SK-N-SH (cell line): ENCODE measurements at regions not wholly inside any gene's neighbourhood (a gene's known extent, or its start where the extent isn't known, plus 50 kb on each side); places are given as distances from the start of the nearest gene placed in this dataset.

Experiments used
- CTCF ChIA-PET: fragments of 300-600, 350-600 bp; formaldehyde crosslinking; extraction: SDS; loops from one replicate; lab custom pipeline; 2021; lab: Yijun Ruan, JAX
- POLR2A ChIA-PET: fragments of 350-600 bp; sonication (Branson Sonifier 250); formaldehyde crosslinking; extraction: SDS; loops from one replicate; lab custom pipeline; 2020; ENCODE audit warnings: antibody characterized with exemption, inconsistent platforms; lab: Yijun Ruan, JAX
- DNase-seq: peaks from one replicate; pipeline ENCODE4 v3.0.0; 2012
- H2AFZ ChIP-seq: fragments of 200-600 bp; sonication (generic); 2 replicates; pipeline ENCODE4 v1.8.1; 2016; ENCODE audit warnings: antibody characterized with exemption, mild to moderate bottlenecking, low read depth
- H3F3A ChIP-seq: fragments of 200-600 bp; sonication (generic); replicated peaks from 2 replicates; pipeline ENCODE3; 2016; ENCODE audit warnings: antibody characterized with exemption, mild to moderate bottlenecking; ENCODE audit not compliant: insufficient read depth
- H3K27ac ChIP-seq, 2 experiments: fragments of 200-500 bp in 1 of 2; fragments of 200-600 bp in 1 of 2; sonication (Bioruptor generic) in 1 of 2; sonication (generic), shearing (Covaris generic) in 1 of 2; 2 replicates each; pipeline versions ENCODE4 v1.5.1 to v1.6.1; 2014 to 2016; ENCODE audit warnings: low read depth in 2 of 2, inconsistent platforms in 1 of 2, low read length in 1 of 2, mild to moderate bottlenecking in 1 of 2, mixed read lengths in 1 of 2
- H3K27me3 ChIP-seq: fragments of 200-600 bp; sonication (generic), shearing (Covaris generic); 2 replicates; pipeline ENCODE4 v1.6.1; 2016; ENCODE audit warnings: mixed run types; ENCODE audit not compliant: insufficient read depth
- H3K36me3 ChIP-seq, 2 experiments: fragments of 200-500 bp in 1 of 2; fragments of 200-600 bp in 1 of 2; sonication (Bioruptor generic) in 1 of 2; sonication (generic) in 1 of 2; replicated peaks in 1 of 2; 2 replicates each; pipeline versions ENCODE3 to v1.5.1; 2014 to 2016; ENCODE audit warnings: low read length in 1 of 2, mild to moderate bottlenecking in 1 of 2; ENCODE audit not compliant: insufficient read depth in 2 of 2, control insufficient read depth in 1 of 2
- H3K4me1 ChIP-seq, 2 experiments: fragments of 200-500 bp in 1 of 2; fragments of 200-600 bp in 1 of 2; sonication (Bioruptor generic) in 1 of 2; sonication (generic), shearing (Covaris generic) in 1 of 2; 2 replicates each; pipeline versions ENCODE4 v1.5.1 to v1.6.1; 2014 to 2016; ENCODE audit warnings: low read depth in 1 of 2, low read length in 1 of 2, mixed run types in 1 of 2; ENCODE audit not compliant: insufficient read depth in 2 of 2, control insufficient read depth in 1 of 2
- H3K4me2 ChIP-seq: fragments of 200-600 bp; sonication (generic), shearing (Covaris generic); 2 replicates; pipeline ENCODE4 v1.6.1; 2017; ENCODE audit warnings: mixed run types
- H3K4me3 ChIP-seq, 2 experiments: fragments of 200-500 bp in 1 of 2; fragments of 200-600 bp in 1 of 2; sonication (Bioruptor generic) in 1 of 2; sonication (generic), shearing (Covaris generic) in 1 of 2; 2 replicates each; pipeline versions ENCODE4 v1.5.1 to v1.8.1; 2014 to 2016; ENCODE audit warnings: low read depth in 2 of 2, inconsistent platforms in 1 of 2, low read length in 1 of 2, mild to moderate bottlenecking in 1 of 2, mixed read lengths in 1 of 2, moderate library complexity in 1 of 2
- H3K79me2 ChIP-seq: fragments of 200-600 bp; sonication (generic); 2 replicates; pipeline ENCODE4 v1.8.1; 2017; ENCODE audit warnings: mild to moderate bottlenecking; ENCODE audit not compliant: insufficient read depth
- H3K9ac ChIP-seq: fragments of 200-600 bp; sonication (generic); 2 replicates; pipeline ENCODE4 v1.6.1; 2017; ENCODE audit warnings: mixed run types
- H3K9me2 ChIP-seq: fragments of 200-600 bp; sonication (generic); 2 replicates; pipeline ENCODE4 v1.6.1; 2017; ENCODE audit warnings: mixed run types
- H3K9me3 ChIP-seq: fragments of 200-600 bp; sonication (generic); 2 replicates; pipeline ENCODE4 v1.6.1; 2017; ENCODE audit warnings: mixed run types, mild to moderate bottlenecking, moderate library complexity
- H4K20me1 ChIP-seq: fragments of 200-600 bp; sonication (generic); 2 replicates; pipeline ENCODE4 v1.6.1; 2017; ENCODE audit warnings: mild to moderate bottlenecking, mixed run types; ENCODE audit not compliant: insufficient read depth
- CHD2 ChIP-seq: fragments of 150-350 bp; IDR thresholded peaks from 2 replicates; pipeline ENCODE4 v1.6.1; 2018; ENCODE audit warnings: low read length; ENCODE audit not compliant: partially characterized antibody
- ELF1 ChIP-seq: IDR thresholded peaks from 2 replicates; pipeline ENCODE4 v1.4.0; 2012
- FOXM1 ChIP-seq: IDR thresholded peaks from 2 replicates; pipeline ENCODE4 v1.4.0; 2012; ENCODE audit warnings: low read depth, mild to moderate bottlenecking
- GABPA ChIP-seq: IDR thresholded peaks from 2 replicates; pipeline ENCODE4 v1.4.0; 2012; ENCODE audit warnings: low read depth, mild to moderate bottlenecking
- GATA2 ChIP-seq: sonication (generic); formaldehyde crosslinking; IDR thresholded peaks from 2 replicates; pipeline ENCODE4 v1.5.0; 2020; ENCODE audit warnings: mild to moderate bottlenecking, missing genetic modification reagents
- JUND ChIP-seq: IDR thresholded peaks from 2 replicates; pipeline ENCODE4 v1.4.0; 2012
- MXI1 ChIP-seq: IDR thresholded peaks from 2 replicates; pipeline ENCODE4 v1.6.1; 2012; ENCODE audit warnings: mild to moderate bottlenecking, low read depth, low read length, improper control_type of control experiment
- NFIC ChIP-seq: IDR thresholded peaks from 2 replicates; pipeline ENCODE4 v1.4.0; 2012; ENCODE audit warnings: borderline replicate concordance
- POLR2AphosphoS5 ChIP-seq: IDR thresholded peaks from 2 replicates; pipeline ENCODE4 v1.6.1; 2012; ENCODE audit warnings: low read depth, low read length
- RAD21 ChIP-seq: IDR thresholded peaks from 2 replicates; pipeline ENCODE4 v1.6.1; 2012; ENCODE audit warnings: mild to moderate bottlenecking, low read length
- RFX5 ChIP-seq: IDR thresholded peaks from 2 replicates; pipeline ENCODE4 v1.6.1; 2012; ENCODE audit warnings: mild to moderate bottlenecking, improper control_type of control experiment, low read length
- RXRA ChIP-seq: IDR thresholded peaks from 2 replicates; pipeline ENCODE4 v1.4.0; 2012; ENCODE audit warnings: low read depth, mild to moderate bottlenecking, borderline replicate concordance
- SIN3A ChIP-seq: IDR thresholded peaks from 2 replicates; pipeline ENCODE4 v1.6.1; 2012; ENCODE audit warnings: low read depth, mild to moderate bottlenecking, low read length, moderate library complexity, borderline replicate concordance
- SMC3 ChIP-seq: IDR thresholded peaks from 2 replicates; pipeline ENCODE4 v1.6.1; 2012; ENCODE audit warnings: low read depth, low read length, improper control_type of control experiment
- TAF1 ChIP-seq: IDR thresholded peaks from 2 replicates; pipeline ENCODE4 v1.6.1; 2012; ENCODE audit warnings: low read depth, mild to moderate bottlenecking, low read length, moderate library complexity, borderline replicate concordance
- TEAD4 ChIP-seq: IDR thresholded peaks from 2 replicates; pipeline ENCODE4 v1.4.0; 2012; ENCODE audit warnings: mild to moderate bottlenecking, borderline replicate concordance; ENCODE audit not compliant: insufficient read depth
- WGBS: methylation state at CpG from one replicate; pipeline ENCODE4 v1.1.6; 2017; ENCODE audit warnings: low lambda C conversion rate; 5-methylcytosine and 5-hydroxymethylcytosine counted together
- TF ChIP-seq, protein P1 (sequence below): fragments of 150-350 bp; IDR thresholded peaks from 2 replicates; pipeline ENCODE4 v1.6.1; 2017; ENCODE audit warnings: antibody characterized with exemption, low read length, low read depth, borderline replicate concordance
- TF ChIP-seq, protein P2 (sequence below): IDR thresholded peaks from 2 replicates; pipeline ENCODE4; 2012
- TF ChIP-seq, protein P3 (sequence below): IDR thresholded peaks from 2 replicates; pipeline ENCODE4 v1.4.0; 2012; ENCODE audit warnings: low read depth, borderline replicate concordance

DNA sequence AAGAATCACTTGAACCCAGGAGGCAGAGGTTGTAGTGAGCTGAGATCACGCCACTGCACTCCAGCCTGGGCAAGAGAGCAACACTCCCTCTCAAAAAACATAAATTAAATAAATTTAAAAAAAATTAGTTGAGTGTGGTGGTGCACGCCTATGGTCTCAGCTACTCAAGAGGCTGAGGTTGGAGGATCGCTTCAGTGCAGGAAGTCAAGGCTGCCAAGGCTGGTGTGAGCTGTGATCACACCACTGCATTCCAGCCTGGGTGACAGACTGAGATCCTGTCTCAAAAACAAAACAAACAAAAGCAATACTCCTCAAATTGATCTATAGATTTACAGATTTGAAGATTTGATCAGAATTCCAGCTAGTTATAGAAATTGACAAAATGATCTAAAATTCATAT is 92.7 kb upstream of the RESF1 start:
- Histone ChIP-seq H3K4me2 (no peak overlapping the region), H3K9me2 (no peaks in the 10 kb centered on the region)
- TF ChIP-seq TEAD4 (no peak), TAF1 (no peak), RXRA (no peak), CHD2 (no peak), GABPA (no peak), JUND (no peak), SMC3 (no peak), MXI1 (no peak), FOXM1 (no peak), POLR2AphosphoS5 (no peak), RAD21 (no peak), ELF1 (no peak), GATA2 (CRISPR knock-in tag) (no peak), SIN3A (no peak), NFIC (no peak)
- TF ChIP-seq, protein P1, sequence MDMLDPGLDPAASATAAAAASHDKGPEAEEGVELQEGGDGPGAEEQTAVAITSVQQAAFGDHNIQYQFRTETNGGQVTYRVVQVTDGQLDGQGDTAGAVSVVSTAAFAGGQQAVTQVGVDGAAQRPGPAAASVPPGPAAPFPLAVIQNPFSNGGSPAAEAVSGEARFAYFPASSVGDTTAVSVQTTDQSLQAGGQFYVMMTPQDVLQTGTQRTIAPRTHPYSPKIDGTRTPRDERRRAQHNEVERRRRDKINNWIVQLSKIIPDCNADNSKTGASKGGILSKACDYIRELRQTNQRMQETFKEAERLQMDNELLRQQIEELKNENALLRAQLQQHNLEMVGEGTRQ: no peak
- TF ChIP-seq, protein P2, sequence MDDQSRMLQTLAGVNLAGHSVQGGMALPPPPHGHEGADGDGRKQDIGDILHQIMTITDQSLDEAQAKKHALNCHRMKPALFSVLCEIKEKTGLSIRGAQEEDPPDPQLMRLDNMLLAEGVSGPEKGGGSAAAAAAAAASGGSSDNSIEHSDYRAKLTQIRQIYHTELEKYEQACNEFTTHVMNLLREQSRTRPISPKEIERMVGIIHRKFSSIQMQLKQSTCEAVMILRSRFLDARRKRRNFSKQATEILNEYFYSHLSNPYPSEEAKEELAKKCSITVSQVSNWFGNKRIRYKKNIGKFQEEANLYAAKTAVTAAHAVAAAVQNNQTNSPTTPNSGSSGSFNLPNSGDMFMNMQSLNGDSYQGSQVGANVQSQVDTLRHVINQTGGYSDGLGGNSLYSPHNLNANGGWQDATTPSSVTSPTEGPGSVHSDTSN: no peak
- TF ChIP-seq, protein P3, sequence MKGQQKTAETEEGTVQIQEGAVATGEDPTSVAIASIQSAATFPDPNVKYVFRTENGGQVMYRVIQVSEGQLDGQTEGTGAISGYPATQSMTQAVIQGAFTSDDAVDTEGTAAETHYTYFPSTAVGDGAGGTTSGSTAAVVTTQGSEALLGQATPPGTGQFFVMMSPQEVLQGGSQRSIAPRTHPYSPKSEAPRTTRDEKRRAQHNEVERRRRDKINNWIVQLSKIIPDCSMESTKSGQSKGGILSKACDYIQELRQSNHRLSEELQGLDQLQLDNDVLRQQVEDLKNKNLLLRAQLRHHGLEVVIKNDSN: no peak
- TF ChIP-seq, all 33 proteins: peak for 0
- Histone ChIP-seq H3K79me2 (no peaks in the 10 kb centered on the region), H3K9me3 (no peaks in the 10 kb centered on the region), H2AFZ (no peak overlapping the region), H3K4me1 (no peaks in the 10 kb centered on the region; a peak in 1 of 4 replicates), H4K20me1 (no peaks in the 10 kb centered on the region), H3K36me3 (no peaks in the 10 kb centered on the region), H3F3A (no peaks in the 10 kb centered on the region), H3K4me3 (no peak overlapping the region), H3K9ac (no peak overlapping the region), H3K27me3 (no peaks in the 10 kb centered on the region), H3K27ac (no peak overlapping the region)
- WGBS: 75% methylated on average over 3 of the region's 3 CpGs
- ChIA-PET POLR2A (no interaction called here), CTCF (no interaction called here)
- no peak for DNase-seq

DNA sequence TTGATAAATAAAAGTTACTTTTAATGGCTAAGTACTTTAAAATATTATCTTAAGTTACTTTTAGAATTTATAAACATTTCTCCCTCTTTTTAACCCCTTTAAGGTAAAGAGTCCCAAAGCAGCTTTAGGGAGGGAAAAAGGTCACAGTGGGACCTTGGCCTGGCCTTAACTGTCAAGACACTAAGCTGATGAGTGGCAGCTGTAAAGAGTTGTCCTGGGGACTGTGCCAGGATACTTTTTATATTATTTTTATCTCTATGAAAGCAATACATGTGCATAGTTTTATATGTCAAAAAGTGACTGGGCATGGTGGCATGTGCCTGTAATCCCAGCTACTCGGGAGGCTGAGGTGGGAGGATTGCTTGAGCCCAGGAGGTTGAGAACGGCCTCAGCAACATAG is 94.2 kb upstream of the RESF1 start:
- WGBS: 11% methylated on average over 2 of the region's 2 CpGs

More for the DNA sequence above, 94.2 kb upstream of the RESF1 start:
- Histone ChIP-seq H3K79me2 (no peaks in the 10 kb centered on the region), H3K4me2 (no peak overlapping the region), H3K27me3 (no peaks in the 10 kb centered on the region), H3K9ac (no peak overlapping the region), H3K9me3 (no peaks in the 10 kb centered on the region), H3F3A (no peaks in the 10 kb centered on the region), H3K4me1 (no peaks in the 10 kb centered on the region; a peak in 1 of 4 replicates), H3K36me3 (no peaks in the 10 kb centered on the region), H3K27ac (no peak overlapping the region), H2AFZ (no peak overlapping the region), H4K20me1 (no peaks in the 10 kb centered on the region), H3K9me2 (no peaks in the 10 kb centered on the region), H3K4me3 (no peak overlapping the region)
- ChIA-PET CTCF (no interaction called here), POLR2A (no interaction called here)
- DNase-seq: no peak
- TF ChIP-seq RFX5 (no peak), ELF1 (no peak), NFIC (no peak), SIN3A (no peak), GABPA (no peak), JUND (no peak), RAD21 (no peak)
